A673 (cell line): ENCODE measurements at regions not wholly inside any gene's neighbourhood (a gene's known extent, or its start where the extent isn't known, plus 50 kb on each side); places are given as distances from the start of the nearest gene placed in this dataset.
A peak's percentile ranks its signal among the peaks of the same experiment; 100 is the strongest.

Source experiments
- BruUV-seq: library from RNA; stranded (reverse); fragments of 400-500 nt; replicated peaks from 2 replicates; lab custom pipeline; 2021; lab: Mats Ljungman, UMichigan
- CTCF ChIA-PET: fragments of 300-600 bp; sonication (Branson Sonifier 250); formaldehyde crosslinking; loops from one replicate; lab custom pipeline; 2022; ENCODE audit warnings: antibody characterized with exemption; lab: Charles Lee
- POLR2A ChIA-PET: fragments of 300-600 bp; sonication (Branson Sonifier 250); formaldehyde crosslinking; loops from one replicate; lab custom pipeline; 2022; ENCODE audit warnings: antibody characterized with exemption; ENCODE audit not compliant: low non-redundant PET; lab: Charles Lee
- DNase-seq: peaks from one replicate; pipeline ENCODE4 v3.0.0-alpha.2; 2015; ENCODE audit warnings: low spot score
- H3K27ac ChIP-seq: fragments of 200-600 bp; sonication (generic); 2 replicates; pipeline ENCODE4 v1.5.1; 2016; ENCODE audit warnings: mixed run types, low read depth, mild to moderate bottlenecking, mixed read lengths, antibody characterized with exemption, low read length; ENCODE audit not compliant: poor library complexity, severe bottlenecking
- H3K27me3 ChIP-seq: fragments of 200-600 bp; sonication (generic); replicated peaks from 2 replicates; pipeline ENCODE4 v1.6.1; 2017; ENCODE audit warnings: mixed run types, low read depth, mild to moderate bottlenecking, mixed read lengths, antibody characterized with exemption, low read length; ENCODE audit not compliant: insufficient read depth, poor library complexity
- H3K36me3 ChIP-seq: fragments of 200-600 bp; sonication (generic); 2 replicates; pipeline ENCODE4 v1.6.1; 2016; ENCODE audit warnings: mixed run types, mild to moderate bottlenecking, mixed read lengths, antibody characterized with exemption, low read length; ENCODE audit not compliant: insufficient read depth, poor library complexity, severe bottlenecking
- H3K4me1 ChIP-seq: fragments of 200-600 bp; sonication (generic); 2 replicates; pipeline ENCODE4 v1.6.1; 2017; ENCODE audit warnings: mixed run types, mild to moderate bottlenecking, mixed read lengths, antibody characterized with exemption, low read length; ENCODE audit not compliant: insufficient read depth, poor library complexity, severe bottlenecking
- H3K4me3 ChIP-seq: fragments of 200-600 bp; sonication (generic); 2 replicates; pipeline ENCODE4 v1.5.1; 2016; ENCODE audit warnings: low read depth, mixed run types, mild to moderate bottlenecking, mixed read lengths, low read length; ENCODE audit not compliant: poor library complexity, severe bottlenecking
- H3K9me3 ChIP-seq: fragments of 200-600 bp; sonication (generic); 2 replicates; pipeline ENCODE4 v1.6.1; 2016; ENCODE audit warnings: mixed run types, low read depth, mild to moderate bottlenecking, mixed read lengths, antibody characterized with exemption, low read length; ENCODE audit not compliant: poor library complexity, severe bottlenecking
- EZH2 ChIP-seq: fragments of 200-600 bp; sonication (generic); IDR thresholded peaks from 2 replicates; pipeline ENCODE4 v1.6.1; 2017; ENCODE audit warnings: borderline replicate concordance, low read depth, mild to moderate bottlenecking, mixed read lengths, antibody characterized with exemption, low read length; ENCODE audit not compliant: poor library complexity, severe bottlenecking
- intact Hi-C: fragments of 100-400 bp; cut with micrococcal nuclease; formaldehyde crosslinking; loops from one replicate; pipeline ENCODE4 v1.10.0; 2022; ENCODE audit not compliant: unreplicated experiment
- TF ChIP-seq, protein P1 (sequence below): fragments of 300-800, 200-600 bp; sonication (generic); conservative IDR thresholded peaks from 2 replicates; pipeline ENCODE4 v1.5.1; 2017; ENCODE audit warnings: low read depth, mild to moderate bottlenecking, antibody characterized with exemption, low read length, moderate library complexity, mixed read lengths

DNA sequence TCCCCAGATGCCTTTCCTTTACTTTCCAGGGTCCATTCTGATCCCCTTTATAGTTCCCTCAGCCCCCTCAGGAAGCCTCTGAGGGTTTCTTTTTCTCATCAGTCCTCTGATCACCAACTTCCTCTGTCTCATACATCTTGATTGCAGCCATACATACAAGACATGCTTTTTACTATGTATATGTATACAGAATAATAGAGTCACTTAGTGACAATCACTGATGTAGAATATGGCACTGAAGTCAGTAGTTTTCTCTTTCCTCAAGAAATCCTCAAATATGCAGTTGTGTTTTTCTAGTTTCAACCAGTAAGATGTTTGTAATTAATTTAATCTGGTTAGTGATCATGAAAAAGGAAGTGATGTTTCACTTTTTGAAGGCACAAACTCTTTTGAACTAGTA is 364.1 kb downstream of the MAN2A1 start:
- BruUV-seq: no TSS peak
- CTCF ChIA-PET: no interaction called here

DNA sequence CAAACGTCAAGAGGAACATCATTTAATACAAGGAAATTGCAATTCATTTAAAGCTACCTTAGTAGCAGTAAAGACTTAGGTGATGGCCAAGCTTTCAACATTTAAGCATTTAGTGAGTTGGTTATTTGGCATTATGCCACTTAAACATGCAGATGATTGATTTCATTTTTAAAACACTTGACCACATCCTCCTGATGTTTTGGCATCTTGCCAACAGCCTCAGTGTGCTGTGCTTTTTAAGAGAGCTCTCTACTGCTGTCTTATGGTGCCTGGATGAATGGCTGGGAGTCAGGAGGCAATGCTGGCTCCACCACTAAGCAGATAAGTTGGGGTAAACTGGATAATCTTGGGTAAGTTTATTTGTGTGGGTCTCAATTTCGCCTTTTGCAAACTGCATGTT is 364.5 kb downstream of the MAN2A1 start:
- no peak overlapping the region for H3K4me3 ChIP-seq
- no peak for TF ChIP-seq EZH2
- TF ChIP-seq, protein P1, sequence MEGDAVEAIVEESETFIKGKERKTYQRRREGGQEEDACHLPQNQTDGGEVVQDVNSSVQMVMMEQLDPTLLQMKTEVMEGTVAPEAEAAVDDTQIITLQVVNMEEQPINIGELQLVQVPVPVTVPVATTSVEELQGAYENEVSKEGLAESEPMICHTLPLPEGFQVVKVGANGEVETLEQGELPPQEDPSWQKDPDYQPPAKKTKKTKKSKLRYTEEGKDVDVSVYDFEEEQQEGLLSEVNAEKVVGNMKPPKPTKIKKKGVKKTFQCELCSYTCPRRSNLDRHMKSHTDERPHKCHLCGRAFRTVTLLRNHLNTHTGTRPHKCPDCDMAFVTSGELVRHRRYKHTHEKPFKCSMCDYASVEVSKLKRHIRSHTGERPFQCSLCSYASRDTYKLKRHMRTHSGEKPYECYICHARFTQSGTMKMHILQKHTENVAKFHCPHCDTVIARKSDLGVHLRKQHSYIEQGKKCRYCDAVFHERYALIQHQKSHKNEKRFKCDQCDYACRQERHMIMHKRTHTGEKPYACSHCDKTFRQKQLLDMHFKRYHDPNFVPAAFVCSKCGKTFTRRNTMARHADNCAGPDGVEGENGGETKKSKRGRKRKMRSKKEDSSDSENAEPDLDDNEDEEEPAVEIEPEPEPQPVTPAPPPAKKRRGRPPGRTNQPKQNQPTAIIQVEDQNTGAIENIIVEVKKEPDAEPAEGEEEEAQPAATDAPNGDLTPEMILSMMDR: peak; percentile 53
- peak; percentile 86 for DNase-seq
- no TSS peak for BruUV-seq
- H3K36me3 ChIP-seq: no peaks in the 10 kb centered on the region
- no peaks in the 10 kb centered on the region for H3K9me3 ChIP-seq
- peaks cover 48% of the 10 kb centered on the region for H3K4me1 ChIP-seq
- ChIA-PET POLR2A (interaction anchor here (0.7 kb wide), 1 partner anchor 204 kb away, joined by 3 read pairs; no protein-coding TSS in a partner anchor), CTCF (no interaction called here)
- intact Hi-C loops: loop anchor here (10.0 kb wide), 1 partner anchor 359 kb away; no protein-coding TSS in a partner anchor
- H3K27me3 ChIP-seq: no peaks in the 10 kb centered on the region
- H3K27ac ChIP-seq: peak overlapping the region; percentile 39

More for the DNA sequence above, 364.1 kb downstream of the MAN2A1 start:
- no peak for DNase-seq
- peaks cover 49% of the 10 kb centered on the region for H3K4me1 ChIP-seq
- TF ChIP-seq, protein P1: no peak
- no peak for TF ChIP-seq EZH2
- intact Hi-C loops: loop anchor here (10.0 kb wide), 1 partner anchor 359 kb away; no protein-coding TSS in a partner anchor
- no peaks in the 10 kb centered on the region for H3K36me3 ChIP-seq
- no peak overlapping the region for H3K4me3 ChIP-seq
- H3K27ac ChIP-seq: peak overlapping the region; percentile 39
- H3K9me3 ChIP-seq: no peaks in the 10 kb centered on the region
- POLR2A ChIA-PET: interaction anchor here (0.7 kb wide), 1 partner anchor 204 kb away, joined by 3 read pairs; no protein-coding TSS in a partner anchor
- H3K27me3 ChIP-seq: no peaks in the 10 kb centered on the region

DNA sequence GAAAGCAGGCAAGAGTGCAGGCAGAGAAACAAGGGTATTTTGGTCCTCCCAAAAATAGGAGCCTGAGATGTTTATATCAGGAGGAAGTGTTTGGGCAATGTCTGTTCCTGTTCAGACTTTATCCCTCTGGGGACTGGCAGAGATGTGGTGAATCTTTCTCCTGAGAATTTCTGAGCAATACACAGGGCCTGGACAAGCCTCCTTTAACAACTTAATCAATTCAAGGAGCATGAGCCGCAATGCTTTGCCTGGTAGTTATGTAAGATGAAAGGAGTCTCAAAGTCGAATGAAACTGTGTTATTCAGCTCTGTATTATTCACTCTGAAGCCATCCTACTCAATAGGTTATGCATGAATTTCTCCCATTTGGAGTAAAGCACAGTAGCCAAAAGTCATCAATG is 365.6 kb downstream of the MAN2A1 start:
- ChIA-PET POLR2A (no interaction called here), CTCF (no interaction called here)
- intact Hi-C loops: loop anchor here (10.0 kb wide), 1 partner anchor 361 kb away; no protein-coding TSS in a partner anchor
- Histone ChIP-seq H3K9me3 (no peaks in the 10 kb centered on the region), H3K27ac (peak overlapping the region; percentile 16), H3K27me3 (no peaks in the 10 kb centered on the region), H3K36me3 (no peaks in the 10 kb centered on the region), H3K4me1 (peaks cover 48% of the 10 kb centered on the region), H3K4me3 (no peak overlapping the region)
- TF ChIP-seq EZH2: no peak
- TF ChIP-seq, protein P1: no peak
- BruUV-seq: no TSS peak
- peak; percentile 67 for DNase-seq
